ENCODE measurements at regions not wholly inside any gene's neighbourhood (a gene's known extent, or its start where the extent isn't known, plus 50 kb on each side); places are given as distances from the start of the nearest gene placed in this dataset.

DNA sequence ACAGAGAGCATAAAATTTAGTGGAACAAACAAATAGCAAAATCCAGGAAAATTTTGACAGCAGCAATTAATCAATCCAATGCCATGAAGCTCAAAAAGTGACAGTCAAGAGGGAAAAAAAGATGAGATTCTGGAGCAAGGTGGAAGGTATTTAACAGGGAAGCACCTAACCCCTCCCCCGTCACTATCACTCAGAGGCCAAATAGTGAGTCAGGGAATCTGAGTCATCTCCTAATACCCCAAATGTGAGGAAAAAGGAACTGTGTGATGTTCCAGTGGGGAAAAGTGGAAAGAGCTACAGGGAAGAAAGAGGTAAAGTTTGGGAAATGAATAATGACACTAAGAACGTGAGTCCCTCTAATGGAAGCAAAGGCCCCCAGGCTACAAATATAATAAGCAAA, 113.2 kb upstream of the PHF14 start (continued):
- TF ChIP-seq FOXP1 (CRISPR knock-in tag; IDR thresholded peaks at IDR 0.05; ENCODE audit: borderline replicate concordance), result no peak

DNA sequence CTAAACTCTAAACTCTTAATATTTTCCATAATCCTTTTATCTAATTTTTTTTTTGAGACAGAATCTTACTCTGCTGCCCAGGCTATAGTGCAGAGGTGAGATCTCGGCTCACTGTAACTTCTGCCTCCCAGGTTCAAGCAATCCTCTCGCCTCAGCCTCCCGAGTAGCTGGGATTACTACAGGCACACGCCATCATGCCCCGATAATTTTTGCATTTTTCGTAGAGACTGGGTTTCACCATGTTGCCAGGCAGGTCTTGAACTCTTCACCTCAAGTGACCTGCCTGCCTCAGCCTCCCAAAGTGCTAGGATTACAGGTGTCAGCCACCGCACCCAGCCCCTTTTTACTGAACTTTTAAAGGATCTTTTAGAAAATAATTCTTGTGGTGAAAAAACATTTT, 110.2 kb upstream of the PHF14 start:
- Mint-ChIP-seq H3K27ac (no peak overlapping the region), H3K4me1 (peaks cover 6% of the 10 kb centered on the region), H3K9me3 (no peaks in the 10 kb centered on the region), H3K27me3 (ENCODE audit: low read depth) (no peaks in the 10 kb centered on the region), H3K4me3 (no peak overlapping the region), H3K36me3 (no peaks in the 10 kb centered on the region)
- CTCF ChIA-PET, result no interaction called here
- TF ChIP-seq ZBTB21 (CRISPR knock-in tag; IDR thresholded peaks at IDR 0.05; ENCODE audit: borderline replicate concordance) (no peak), SP1 (CRISPR knock-in tag; conservative IDR thresholded peaks at IDR 0.05) (no peak)
- ATAC-seq, result no peak
- DNase-seq (ENCODE audit: low spot score), result no peak
- POLR2A ChIA-PET, result no interaction called here

DNA sequence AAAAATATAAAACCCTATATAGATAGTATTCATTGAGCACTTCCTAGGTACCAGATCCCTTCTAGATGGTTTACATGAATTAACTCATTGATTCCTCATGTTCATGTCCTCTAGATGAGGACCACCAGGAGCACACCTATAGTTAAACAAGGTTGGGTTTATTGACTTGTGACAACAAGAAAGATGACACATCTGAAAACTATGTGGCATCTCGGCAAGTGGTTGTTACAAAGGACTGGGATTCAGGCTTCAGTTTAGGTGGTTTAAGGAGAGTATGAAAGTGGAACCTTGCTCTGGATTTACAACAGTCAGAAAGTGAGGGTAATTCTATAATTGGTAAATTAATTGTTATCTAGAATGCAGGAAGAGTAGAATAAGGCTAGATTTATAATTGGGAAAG, 99.0 kb upstream of the PHF14 start:
- ATAC-seq (no peak), DNase-seq (ENCODE audit: low spot score) (no peak)
- H3K9me3 Mint-ChIP-seq, result peaks cover 22% of the 10 kb centered on the region
- H3K36me3 Mint-ChIP-seq, result no peaks in the 10 kb centered on the region
- TF ChIP-seq ZNF263 (CRISPR knock-in tag; IDR thresholded peaks at IDR 0.05; ENCODE audit: low read depth) (no peak), SOX15 (CRISPR knock-in tag; IDR thresholded peaks at IDR 0.05) (no peak), IRF2 (CRISPR knock-in tag; IDR thresholded peaks at IDR 0.05; ENCODE audit: borderline replicate concordance, low read depth) (no peak), ZNF138 (CRISPR knock-in tag; conservative IDR thresholded peaks at IDR 0.05) (no peak), OVOL2 (CRISPR knock-in tag; IDR thresholded peaks at IDR 0.05; ENCODE audit: borderline replicate concordance) (no peak), NFYB (CRISPR knock-in tag; conservative IDR thresholded peaks at IDR 0.05; ENCODE audit: low read depth) (no peak), PREB (CRISPR knock-in tag; IDR thresholded peaks at IDR 0.05; ENCODE audit: borderline replicate concordance) (no peak), ZNF671 (CRISPR knock-in tag; IDR thresholded peaks at IDR 0.05) (no peak)
- TF ChIP-seq, protein P1, sequence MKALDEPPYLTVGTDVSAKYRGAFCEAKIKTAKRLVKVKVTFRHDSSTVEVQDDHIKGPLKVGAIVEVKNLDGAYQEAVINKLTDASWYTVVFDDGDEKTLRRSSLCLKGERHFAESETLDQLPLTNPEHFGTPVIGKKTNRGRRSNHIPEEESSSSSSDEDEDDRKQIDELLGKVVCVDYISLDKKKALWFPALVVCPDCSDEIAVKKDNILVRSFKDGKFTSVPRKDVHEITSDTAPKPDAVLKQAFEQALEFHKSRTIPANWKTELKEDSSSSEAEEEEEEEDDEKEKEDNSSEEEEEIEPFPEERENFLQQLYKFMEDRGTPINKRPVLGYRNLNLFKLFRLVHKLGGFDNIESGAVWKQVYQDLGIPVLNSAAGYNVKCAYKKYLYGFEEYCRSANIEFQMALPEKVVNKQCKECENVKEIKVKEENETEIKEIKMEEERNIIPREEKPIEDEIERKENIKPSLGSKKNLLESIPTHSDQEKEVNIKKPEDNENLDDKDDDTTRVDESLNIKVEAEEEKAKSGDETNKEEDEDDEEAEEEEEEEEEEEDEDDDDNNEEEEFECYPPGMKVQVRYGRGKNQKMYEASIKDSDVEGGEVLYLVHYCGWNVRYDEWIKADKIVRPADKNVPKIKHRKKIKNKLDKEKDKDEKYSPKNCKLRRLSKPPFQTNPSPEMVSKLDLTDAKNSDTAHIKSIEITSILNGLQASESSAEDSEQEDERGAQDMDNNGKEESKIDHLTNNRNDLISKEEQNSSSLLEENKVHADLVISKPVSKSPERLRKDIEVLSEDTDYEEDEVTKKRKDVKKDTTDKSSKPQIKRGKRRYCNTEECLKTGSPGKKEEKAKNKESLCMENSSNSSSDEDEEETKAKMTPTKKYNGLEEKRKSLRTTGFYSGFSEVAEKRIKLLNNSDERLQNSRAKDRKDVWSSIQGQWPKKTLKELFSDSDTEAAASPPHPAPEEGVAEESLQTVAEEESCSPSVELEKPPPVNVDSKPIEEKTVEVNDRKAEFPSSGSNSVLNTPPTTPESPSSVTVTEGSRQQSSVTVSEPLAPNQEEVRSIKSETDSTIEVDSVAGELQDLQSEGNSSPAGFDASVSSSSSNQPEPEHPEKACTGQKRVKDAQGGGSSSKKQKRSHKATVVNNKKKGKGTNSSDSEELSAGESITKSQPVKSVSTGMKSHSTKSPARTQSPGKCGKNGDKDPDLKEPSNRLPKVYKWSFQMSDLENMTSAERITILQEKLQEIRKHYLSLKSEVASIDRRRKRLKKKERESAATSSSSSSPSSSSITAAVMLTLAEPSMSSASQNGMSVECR (CRISPR knock-in tag; IDR thresholded peaks at IDR 0.05; ENCODE audit: borderline replicate concordance), result no peak
- TF ChIP-seq, protein P2, sequence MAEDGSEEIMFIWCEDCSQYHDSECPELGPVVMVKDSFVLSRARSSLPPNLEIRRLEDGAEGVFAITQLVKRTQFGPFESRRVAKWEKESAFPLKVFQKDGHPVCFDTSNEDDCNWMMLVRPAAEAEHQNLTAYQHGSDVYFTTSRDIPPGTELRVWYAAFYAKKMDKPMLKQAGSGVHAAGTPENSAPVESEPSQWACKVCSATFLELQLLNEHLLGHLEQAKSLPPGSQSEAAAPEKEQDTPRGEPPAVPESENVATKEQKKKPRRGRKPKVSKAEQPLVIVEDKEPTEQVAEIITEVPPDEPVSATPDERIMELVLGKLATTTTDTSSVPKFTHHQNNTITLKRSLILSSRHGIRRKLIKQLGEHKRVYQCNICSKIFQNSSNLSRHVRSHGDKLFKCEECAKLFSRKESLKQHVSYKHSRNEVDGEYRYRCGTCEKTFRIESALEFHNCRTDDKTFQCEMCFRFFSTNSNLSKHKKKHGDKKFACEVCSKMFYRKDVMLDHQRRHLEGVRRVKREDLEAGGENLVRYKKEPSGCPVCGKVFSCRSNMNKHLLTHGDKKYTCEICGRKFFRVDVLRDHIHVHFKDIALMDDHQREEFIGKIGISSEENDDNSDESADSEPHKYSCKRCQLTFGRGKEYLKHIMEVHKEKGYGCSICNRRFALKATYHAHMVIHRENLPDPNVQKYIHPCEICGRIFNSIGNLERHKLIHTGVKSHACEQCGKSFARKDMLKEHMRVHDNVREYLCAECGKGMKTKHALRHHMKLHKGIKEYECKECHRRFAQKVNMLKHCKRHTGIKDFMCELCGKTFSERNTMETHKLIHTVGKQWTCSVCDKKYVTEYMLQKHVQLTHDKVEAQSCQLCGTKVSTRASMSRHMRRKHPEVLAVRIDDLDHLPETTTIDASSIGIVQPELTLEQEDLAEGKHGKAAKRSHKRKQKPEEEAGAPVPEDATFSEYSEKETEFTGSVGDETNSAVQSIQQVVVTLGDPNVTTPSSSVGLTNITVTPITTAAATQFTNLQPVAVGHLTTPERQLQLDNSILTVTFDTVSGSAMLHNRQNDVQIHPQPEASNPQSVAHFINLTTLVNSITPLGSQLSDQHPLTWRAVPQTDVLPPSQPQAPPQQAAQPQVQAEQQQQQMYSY (CRISPR knock-in tag; IDR thresholded peaks at IDR 0.05), result no peak
- TF ChIP-seq, protein P3, sequence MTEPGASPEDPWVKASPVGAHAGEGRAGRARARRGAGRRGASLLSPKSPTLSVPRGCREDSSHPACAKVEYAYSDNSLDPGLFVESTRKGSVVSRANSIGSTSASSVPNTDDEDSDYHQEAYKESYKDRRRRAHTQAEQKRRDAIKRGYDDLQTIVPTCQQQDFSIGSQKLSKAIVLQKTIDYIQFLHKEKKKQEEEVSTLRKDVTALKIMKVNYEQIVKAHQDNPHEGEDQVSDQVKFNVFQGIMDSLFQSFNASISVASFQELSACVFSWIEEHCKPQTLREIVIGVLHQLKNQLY (CRISPR knock-in tag; IDR thresholded peaks at IDR 0.05), result no peak
- H3K4me1 Mint-ChIP-seq, result no peaks in the 10 kb centered on the region
- POLR2A ChIA-PET, result no interaction called here
- CTCF ChIA-PET, result no interaction called here
- H3K27ac Mint-ChIP-seq, result no peak overlapping the region
- no peak overlapping the region for H3K4me3 Mint-ChIP-seq
- no peaks in the 10 kb centered on the region for H3K27me3 Mint-ChIP-seq (ENCODE audit: low read depth)

Measured in WTC11 (cell line).